ENCODE measurements at regions not wholly inside any gene's neighbourhood (a gene's known extent, or its start where the extent isn't known, plus 50 kb on each side); places are given as distances from the start of the nearest gene placed in this dataset.

GRCh38 chr4:100876546-100876945, 358.7 kb upstream of the EMCN start:
- no peaks in the 10 kb centered on the region for H3K9me3 ChIP-seq
- H3K27me3 ChIP-seq = no peaks in the 10 kb centered on the region
- H3K36me3 ChIP-seq = no peaks in the 10 kb centered on the region
- DNase-seq (ENCODE audit: extremely low spot score) = no peak
- no peak for TF ChIP-seq POLR2A (IDR thresholded peaks at IDR 0.05; ENCODE audit: low read depth)
- TF ChIP-seq POLR2AphosphoS5 (IDR thresholded peaks at IDR 0.05) = no peak
- no peak for TF ChIP-seq EP300 (IDR thresholded peaks at IDR 0.05)
- no peak for TF ChIP-seq CTCF (IDR thresholded peaks at IDR 0.05)
- no peak overlapping the region for H3K27ac ChIP-seq (replicated peaks in 1 of 4)
- intact Hi-C loops (cut with DNase I) = no loop called here
- no peak overlapping the region for H3K4me3 ChIP-seq
- no peaks in the 10 kb centered on the region for H3K4me1 ChIP-seq

- DNase-seq (ENCODE audit: extremely low spot score) = no peak
- Histone ChIP-seq H3K27ac (replicated peaks in 1 of 4) (no peak overlapping the region), H3K4me1 (no peaks in the 10 kb centered on the region), H3K36me3 (no peaks in the 10 kb centered on the region), H3K27me3 (no peaks in the 10 kb centered on the region), H3K4me3 (no peak overlapping the region), H3K9me3 (no peaks in the 10 kb centered on the region)
- intact Hi-C loops (cut with DNase I) = no loop called here
- TF ChIP-seq EP300 (IDR thresholded peaks at IDR 0.05) (no peak), POLR2AphosphoS5 (IDR thresholded peaks at IDR 0.05) (no peak), POLR2A (IDR thresholded peaks at IDR 0.05; ENCODE audit: low read depth) (no peak), CTCF (IDR thresholded peaks at IDR 0.05) (no peak)
- WGBS = 84% methylated on average over 4 of the region's 4 CpGs
Measured at GRCh38 chr4:100875296-100876068, 357.7 kb upstream of the EMCN start.

GRCh38 chr4:100872811-100873210, 355.0 kb upstream of the EMCN start:
- Histone ChIP-seq H3K27ac (replicated peaks in 1 of 4) (no peak overlapping the region), H3K4me3 (no peak overlapping the region), H3K36me3 (no peaks in the 10 kb centered on the region), H3K27me3 (no peaks in the 10 kb centered on the region), H3K9me3 (no peaks in the 10 kb centered on the region), H3K4me1 (no peaks in the 10 kb centered on the region)
- DNase-seq (ENCODE audit: extremely low spot score) = no peak
- TF ChIP-seq EP300 (IDR thresholded peaks at IDR 0.05) = no peak
- no peak for TF ChIP-seq POLR2AphosphoS5 (IDR thresholded peaks at IDR 0.05)
- TF ChIP-seq CTCF (IDR thresholded peaks at IDR 0.05) = no peak
- TF ChIP-seq POLR2A (IDR thresholded peaks at IDR 0.05; ENCODE audit: low read depth) = no peak
- intact Hi-C loops (cut with DNase I) = no loop called here
- WGBS = 98% methylated on average over 3 of the region's 3 CpGs

GRCh38 chr4:100870940-100871772, 353.3 kb upstream of the EMCN start:
- intact Hi-C loops (cut with DNase I) = no loop called here
- no peak for DNase-seq (ENCODE audit: extremely low spot score)
- over 99% methylated on average over 7 of the region's 8 CpGs for WGBS
- Histone ChIP-seq H3K4me1 (no peaks in the 10 kb centered on the region), H3K27me3 (no peaks in the 10 kb centered on the region), H3K36me3 (no peaks in the 10 kb centered on the region), H3K4me3 (no peak overlapping the region), H3K9me3 (peaks cover 0 to 2% (median 0%) of the 10 kb centered on the region in 4 donors), H3K27ac (replicated peaks in 1 of 4) (no peak overlapping the region)
- TF ChIP-seq POLR2AphosphoS5 (IDR thresholded peaks at IDR 0.05) = no peak
- TF ChIP-seq POLR2A (IDR thresholded peaks at IDR 0.05; ENCODE audit: low read depth) = no peak
- no peak for TF ChIP-seq EP300 (IDR thresholded peaks at IDR 0.05)
- TF ChIP-seq CTCF (IDR thresholded peaks at IDR 0.05) = no peak

Measured in esophagus muscularis mucosa (tissue), 4 donors.